CD4-positive, CD25-positive, alpha-beta regulatory T cell (primary cell): ENCODE measurements at regions not wholly inside any gene's neighbourhood (a gene's known extent, or its start where the extent isn't known, plus 50 kb on each side); places are given as distances from the start of the nearest gene placed in this dataset.

ENCODE experiments used
- ATAC-seq, 2 donors: fragments of 150-1000 bp; cut with Tn5 transposase; one replicate each; pipeline ENCODE4 v1.10.0; 2021; ENCODE audit warnings: low read depth in 2 of 2, moderate number of reproducible peaks in 2 of 2, moderate library complexity in 1 of 2
- DNase-seq, 3 donors: peaks; one replicate each; pipeline versions ENCODE4 v3.0.0 to v3.0.0-alpha.2; 2012 to 2022; ENCODE audit warnings: mixed read lengths in 1 of 3
- H3K27ac ChIP-seq: one replicate; pipeline ENCODE4 v1.7.0; 2013; ENCODE audit warnings: mild to moderate bottlenecking, low read length; ENCODE audit not compliant: insufficient read depth, poor library complexity, severe bottlenecking
- H3K27me3 ChIP-seq: one replicate; pipeline ENCODE4 v1.7.0; 2013; ENCODE audit warnings: low read length; ENCODE audit not compliant: control insufficient read depth, insufficient read depth
- H3K36me3 ChIP-seq: one replicate; pipeline ENCODE4 v1.7.0; 2013; ENCODE audit warnings: mild to moderate bottlenecking, low read length, moderate library complexity; ENCODE audit not compliant: control insufficient read depth, insufficient read depth
- H3K4me1 ChIP-seq: 2 replicates; pipeline ENCODE4 v1.7.0; 2013; ENCODE audit warnings: mild to moderate bottlenecking, low read length; ENCODE audit not compliant: insufficient read depth, control insufficient read depth, poor library complexity, severe bottlenecking
- H3K4me3 ChIP-seq: one replicate; pipeline ENCODE4 v1.7.0; 2013; ENCODE audit warnings: low read depth, mild to moderate bottlenecking, low read length, moderate library complexity
- H3K9me3 ChIP-seq, 2 experiments: 1 replicate in 1 of 2; 2 replicates in 1 of 2; pipeline ENCODE4 v1.7.0; 2013; ENCODE audit warnings: low read length in 2 of 2, mild to moderate bottlenecking in 1 of 2, moderate library complexity in 1 of 2; ENCODE audit not compliant: control insufficient read depth in 2 of 2
- H3K27ac Mint-ChIP-seq, 3 donors: one replicate each; pipeline ENCODE4 v1.8.0; 2020 to 2022; ENCODE audit warnings: mild to moderate bottlenecking in 3 of 3, mixed read lengths in 3 of 3, moderate library complexity in 2 of 3
- H3K27me3 Mint-ChIP-seq: one replicate; pipeline ENCODE4 v1.8.0; 2022; ENCODE audit warnings: mild to moderate bottlenecking, mixed read lengths
- H3K36me3 Mint-ChIP-seq: one replicate; pipeline ENCODE4 v1.8.0; 2020; ENCODE audit warnings: mixed read lengths
- H3K4me1 Mint-ChIP-seq, 4 donors: one replicate each; pipeline ENCODE4 v1.8.0; 2020 to 2022; ENCODE audit warnings: mixed read lengths in 4 of 4, mild to moderate bottlenecking in 1 of 4
- H3K4me3 Mint-ChIP-seq, 4 donors: one replicate each; pipeline ENCODE4 v1.8.0; 2020 to 2022; ENCODE audit warnings: mild to moderate bottlenecking in 4 of 4, mixed read lengths in 4 of 4, moderate library complexity in 3 of 4
- H3K9me3 Mint-ChIP-seq, 7 donors: one replicate each; pipeline ENCODE4 v1.8.0; 2020 to 2022; ENCODE audit warnings: mixed read lengths in 7 of 7, mild to moderate bottlenecking in 3 of 7, moderate library complexity in 2 of 7

DNA sequence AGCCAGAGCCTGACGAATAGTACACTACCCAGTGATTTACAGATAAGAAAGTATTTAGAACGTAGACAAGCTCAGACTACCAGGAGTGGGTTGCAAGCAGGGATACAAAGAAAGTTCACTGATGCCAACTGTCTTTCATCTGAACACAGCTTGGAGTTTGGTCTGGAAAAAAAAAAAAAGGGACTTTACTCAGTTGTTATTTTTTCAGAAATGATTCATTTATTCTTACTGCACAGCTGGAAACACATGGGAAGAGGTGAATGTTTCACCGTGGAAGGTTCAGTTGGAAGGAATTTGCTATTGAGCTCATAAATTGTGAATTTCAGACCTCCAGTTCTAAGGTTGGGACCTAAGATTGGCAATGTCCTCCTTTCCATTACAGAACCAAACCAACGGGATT, 259.7 kb downstream of the ETAA1 start:
- Histone ChIP-seq H3K4me1 (no peaks in the 10 kb centered on the region), H3K9me3 (no peaks in the 10 kb centered on the region), H3K27ac (no peak overlapping the region), H3K36me3 (no peaks in the 10 kb centered on the region), H3K27me3 (no peaks in the 10 kb centered on the region), H3K4me3 (no peak overlapping the region)
- Mint-ChIP-seq H3K9me3 (peaks cover 0 to 12% (median 5%) of the 10 kb centered on the region in 7 donors), H3K27me3 (no peaks in the 10 kb centered on the region), H3K4me3 (no peak overlapping the region), H3K27ac (no peak overlapping the region), H3K4me1 (peaks cover 0 to 2% (median 0%) of the 10 kb centered on the region in 4 donors), H3K36me3 (no peaks in the 10 kb centered on the region)
- ATAC-seq, result no peak
- DNase-seq, result no peak

GRCh38 chr2:67658820-67659219, 261.7 kb downstream of the ETAA1 start:
- H3K27ac ChIP-seq, result no peak overlapping the region
- no peaks in the 10 kb centered on the region for H3K36me3 ChIP-seq
- DNase-seq (no peak), ATAC-seq (no peak)
- no peaks in the 10 kb centered on the region for H3K4me1 Mint-ChIP-seq
- no peaks in the 10 kb centered on the region for H3K4me1 ChIP-seq
- no peaks in the 10 kb centered on the region for H3K27me3 Mint-ChIP-seq
- H3K9me3 Mint-ChIP-seq, result peaks cover 0 to 4% (median under 1%) of the 10 kb centered on the region in 7 donors
- H3K9me3 ChIP-seq, result no peaks in the 10 kb centered on the region
- no peaks in the 10 kb centered on the region for H3K27me3 ChIP-seq
- H3K4me3 Mint-ChIP-seq, result no peak overlapping the region
- H3K36me3 Mint-ChIP-seq, result no peaks in the 10 kb centered on the region
- H3K27ac Mint-ChIP-seq, result no peak overlapping the region
- no peak overlapping the region for H3K4me3 ChIP-seq

DNA sequence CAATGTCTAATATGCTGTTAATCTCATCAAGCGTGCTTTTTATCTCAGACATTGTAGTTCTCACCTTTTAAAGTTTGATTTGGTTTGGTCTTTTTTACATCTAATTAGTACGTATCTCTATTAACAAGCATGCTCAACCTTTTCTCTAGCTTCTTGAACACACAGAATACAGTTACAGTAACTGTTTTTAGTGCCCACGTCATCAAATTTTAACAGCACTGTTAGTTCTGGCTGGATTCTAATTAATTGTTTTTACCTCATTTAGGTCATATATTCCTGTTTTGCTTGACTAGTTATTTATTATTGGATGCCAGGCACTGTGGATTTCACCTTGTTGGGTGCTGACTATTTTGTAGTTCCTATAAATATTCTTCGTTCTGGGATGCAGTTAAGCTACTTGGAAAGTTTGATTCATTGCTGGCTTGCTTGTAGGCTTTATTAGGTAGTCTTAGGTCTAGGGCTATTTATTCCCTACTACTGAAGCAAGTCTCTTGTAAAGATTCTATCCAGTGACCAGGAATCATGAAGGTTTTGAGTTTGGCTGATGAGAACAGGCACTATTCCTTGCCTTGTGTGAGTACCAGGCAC, 263.0 kb downstream of the ETAA1 start:
- Histone ChIP-seq H3K4me1 (no peaks in the 10 kb centered on the region), H3K36me3 (no peaks in the 10 kb centered on the region), H3K9me3 (no peaks in the 10 kb centered on the region), H3K27ac (no peak overlapping the region), H3K4me3 (no peak overlapping the region), H3K27me3 (no peaks in the 10 kb centered on the region)
- Mint-ChIP-seq H3K9me3 (peaks cover 0 to 4% (median 0%) of the 10 kb centered on the region in 7 donors), H3K27me3 (no peaks in the 10 kb centered on the region), H3K4me3 (no peak overlapping the region), H3K4me1 (no peaks in the 10 kb centered on the region), H3K36me3 (no peaks in the 10 kb centered on the region), H3K27ac (no peak overlapping the region)
- ATAC-seq (no peak), DNase-seq (no peak)

- no peaks in the 10 kb centered on the region for H3K36me3 Mint-ChIP-seq
- no peaks in the 10 kb centered on the region for H3K36me3 ChIP-seq
- H3K9me3 ChIP-seq, result no peaks in the 10 kb centered on the region
- no peak overlapping the region for H3K4me3 Mint-ChIP-seq
- H3K27ac Mint-ChIP-seq, result no peak overlapping the region
- H3K4me1 ChIP-seq, result no peaks in the 10 kb centered on the region
- H3K4me3 ChIP-seq, result no peak overlapping the region
- ATAC-seq (no peak), DNase-seq (no peak)
- H3K9me3 Mint-ChIP-seq, result peaks cover 0 to 4% (median 0%) of the 10 kb centered on the region in 7 donors
- no peaks in the 10 kb centered on the region for H3K27me3 ChIP-seq
- H3K27me3 Mint-ChIP-seq, result no peaks in the 10 kb centered on the region
- no peak overlapping the region for H3K27ac ChIP-seq
- H3K4me1 Mint-ChIP-seq, result no peaks in the 10 kb centered on the region
Observed at GRCh38 chr2:67660871-67661270, 263.7 kb downstream of the ETAA1 start.

DNA sequence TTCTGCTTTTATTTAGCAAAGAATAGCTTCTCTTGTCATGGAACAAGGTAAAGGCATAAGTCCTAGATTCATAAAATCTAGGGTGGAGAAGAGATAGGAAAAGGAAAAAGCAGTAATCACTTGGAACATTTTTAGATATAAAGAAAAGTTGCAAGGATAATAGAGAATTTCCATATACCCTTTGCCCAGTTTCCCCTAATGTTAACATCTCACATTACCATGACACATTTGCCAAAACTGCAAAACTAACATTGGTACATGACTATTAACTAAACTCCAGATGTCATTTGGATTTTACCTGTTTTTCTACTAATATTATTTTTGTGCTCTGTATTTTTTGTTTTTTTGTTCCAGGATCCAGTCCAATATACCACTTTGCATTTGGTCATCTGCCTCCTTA, 265.1 kb downstream of the ETAA1 start:
- Mint-ChIP-seq H3K9me3 (peaks cover 0 to 4% (median 0%) of the 10 kb centered on the region in 7 donors), H3K27me3 (no peaks in the 10 kb centered on the region), H3K4me1 (no peaks in the 10 kb centered on the region), H3K36me3 (no peaks in the 10 kb centered on the region), H3K27ac (no peak overlapping the region), H3K4me3 (no peak overlapping the region)
- H3K27ac ChIP-seq, result no peak overlapping the region
- H3K27me3 ChIP-seq, result no peaks in the 10 kb centered on the region
- H3K9me3 ChIP-seq, result no peaks in the 10 kb centered on the region
- no peaks in the 10 kb centered on the region for H3K4me1 ChIP-seq
- no peak for ATAC-seq
- DNase-seq, result no peak
- no peaks in the 10 kb centered on the region for H3K36me3 ChIP-seq
- H3K4me3 ChIP-seq, result no peak overlapping the region

DNA sequence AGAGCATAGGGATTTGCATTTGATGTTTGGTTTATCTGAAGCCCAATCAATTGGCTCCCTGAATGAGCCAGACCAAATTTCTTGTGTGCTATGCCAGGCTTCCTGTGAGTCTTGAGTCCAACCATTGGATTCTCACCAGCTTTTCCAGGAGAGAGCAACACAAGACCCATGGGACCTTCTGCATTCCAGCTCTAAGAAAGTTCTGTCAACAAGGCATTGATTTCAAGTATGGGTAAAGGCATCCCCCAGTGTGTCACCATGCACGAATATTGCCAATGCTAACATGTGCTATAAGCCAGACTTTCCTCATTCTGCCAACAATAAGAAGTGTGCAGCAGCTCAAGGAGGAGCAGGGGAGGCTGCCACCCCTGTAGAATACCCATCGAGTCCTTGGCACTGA, 266.6 kb downstream of the ETAA1 start:
- no peaks in the 10 kb centered on the region for H3K27me3 Mint-ChIP-seq
- Histone ChIP-seq H3K36me3 (no peaks in the 10 kb centered on the region), H3K4me1 (no peaks in the 10 kb centered on the region), H3K27ac (no peak overlapping the region), H3K27me3 (no peaks in the 10 kb centered on the region), H3K4me3 (no peak overlapping the region), H3K9me3 (no peaks in the 10 kb centered on the region)
- no peak overlapping the region for H3K27ac Mint-ChIP-seq
- peaks cover 0 to 4% (median 0%) of the 10 kb centered on the region in 7 donors for H3K9me3 Mint-ChIP-seq
- no peak for ATAC-seq
- H3K4me1 Mint-ChIP-seq, result no peaks in the 10 kb centered on the region
- DNase-seq, result no peak
- H3K36me3 Mint-ChIP-seq, result no peaks in the 10 kb centered on the region
- H3K4me3 Mint-ChIP-seq, result no peak overlapping the region

DNA sequence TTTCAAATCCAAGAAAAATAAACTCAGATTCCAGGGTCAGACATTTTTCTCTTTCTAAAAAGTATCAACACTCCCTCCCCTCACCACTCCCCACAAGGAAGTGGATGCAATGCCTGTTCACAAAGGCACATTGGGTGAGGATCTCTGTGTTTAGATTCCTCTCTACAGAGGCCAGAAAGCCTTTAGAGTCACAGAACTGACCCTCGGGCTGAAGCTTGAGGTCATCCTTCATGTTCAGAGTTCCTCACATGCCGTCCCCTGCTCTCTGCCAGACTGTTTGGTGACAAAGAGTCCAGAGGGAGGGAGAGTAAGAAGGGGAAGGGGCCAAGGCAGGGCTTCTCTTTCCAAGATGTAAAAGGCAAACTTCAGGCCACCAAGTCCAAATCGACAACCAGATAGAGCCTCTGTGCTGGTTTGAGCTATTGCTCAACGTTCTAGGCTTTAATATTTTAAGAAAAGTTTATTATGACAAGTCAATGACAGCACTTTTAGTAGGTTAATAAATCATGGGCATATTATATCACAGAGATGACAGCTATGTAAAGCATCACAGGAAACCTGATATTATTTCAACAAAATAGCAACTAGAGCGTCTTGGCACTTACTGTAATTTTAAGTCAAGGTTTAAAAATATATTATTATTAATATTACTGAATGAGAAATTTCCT, 269.4 kb downstream of the ETAA1 start:
- H3K27me3 ChIP-seq, result no peaks in the 10 kb centered on the region
- no peak overlapping the region for H3K4me3 Mint-ChIP-seq
- H3K27ac Mint-ChIP-seq, result no peak overlapping the region
- H3K36me3 ChIP-seq, result no peaks in the 10 kb centered on the region
- H3K36me3 Mint-ChIP-seq, result no peaks in the 10 kb centered on the region
- H3K27ac ChIP-seq, result no peak overlapping the region
- H3K27me3 Mint-ChIP-seq, result no peaks in the 10 kb centered on the region
- H3K9me3 Mint-ChIP-seq, result peaks cover 0 to 1% (median 0%) of the 10 kb centered on the region in 7 donors
- H3K4me1 ChIP-seq, result no peaks in the 10 kb centered on the region
- no peaks in the 10 kb centered on the region for H3K9me3 ChIP-seq
- no peak for ATAC-seq
- DNase-seq, result no peak
- no peaks in the 10 kb centered on the region for H3K4me1 Mint-ChIP-seq
- no peak overlapping the region for H3K4me3 ChIP-seq
